ENCODE measurements at regions not wholly inside any gene's neighbourhood (a gene's known extent, or its start where the extent isn't known, plus 50 kb on each side); places are given as distances from the start of the nearest gene placed in this dataset.
"Not testable (repeated sequence)": the region's sequence is repeated elsewhere in the genome, so short reads cannot be mapped to it uniquely, and the experiment has no call there.

GRCh38 chr13:65154661-65155447 lies 2075.3 kb downstream of the PCDH9 start:
- no peak for DNase-seq (ENCODE audit: low spot score)

- DNase-seq (ENCODE audit: low spot score) = no peak
Observed at GRCh38 chr13:65149687-65150086, 2080.4 kb downstream of the PCDH9 start.

GRCh38 chr13:65143920-65144319 lies 2086.2 kb downstream of the PCDH9 start:
- DNase-seq (ENCODE audit: low spot score) = no peak

GRCh38 chr13:65133094-65133493 lies 2097.0 kb downstream of the PCDH9 start:
- no peak for DNase-seq (ENCODE audit: low spot score)

- no peak for DNase-seq (ENCODE audit: low spot score)
Observed at GRCh38 chr13:65125236-65125635, 2104.9 kb downstream of the PCDH9 start.

- DNase-seq (ENCODE audit: low spot score) = no peak
Observed at GRCh38 chr13:65112531-65112941, 2117.6 kb downstream of the PCDH9 start.

- no peak for DNase-seq (ENCODE audit: low spot score)
Observed at GRCh38 chr13:65112123-65112522, 2118.0 kb downstream of the PCDH9 start.

- DNase-seq (ENCODE audit: low spot score) = no peak
Observed at GRCh38 chr13:65111223-65111622, 2118.9 kb downstream of the PCDH9 start.

GRCh38 chr13:65104436-65104835 lies 2125.7 kb downstream of the PCDH9 start:
- DNase-seq (ENCODE audit: low spot score) = not testable (repeated sequence)

- DNase-seq (ENCODE audit: low spot score) = no peak
Observed at GRCh38 chr13:65103351-65103750, 2126.8 kb downstream of the PCDH9 start.

GRCh38 chr13:65095161-65096082 lies 2134.7 kb downstream of the PCDH9 start:
- DNase-seq (ENCODE audit: low spot score) = no peak

- no peak for DNase-seq (ENCODE audit: low spot score)
Observed at GRCh38 chr13:65093357-65093756, 2136.8 kb downstream of the PCDH9 start.

GRCh38 chr13:65091031-65091430 lies 2139.1 kb downstream of the PCDH9 start:
- DNase-seq (ENCODE audit: low spot score) = no peak

GRCh38 chr13:65090186-65090585 lies 2139.9 kb downstream of the PCDH9 start:
- DNase-seq (ENCODE audit: low spot score) = no peak

GRCh38 chr13:65088906-65089305 lies 2141.2 kb downstream of the PCDH9 start:
- DNase-seq (ENCODE audit: low spot score) = no peak

- DNase-seq (ENCODE audit: low spot score) = no peak
Observed at GRCh38 chr13:65085977-65086376, 2144.2 kb downstream of the PCDH9 start.

GRCh38 chr13:65074248-65074647 lies 2155.9 kb downstream of the PCDH9 start:
- DNase-seq (ENCODE audit: low spot score) = no peak

GRCh38 chr13:65064967-65065366 lies 2165.2 kb downstream of the PCDH9 start:
- DNase-seq (ENCODE audit: low spot score) = no peak

- DNase-seq (ENCODE audit: low spot score) = no peak
Observed at GRCh38 chr13:65063753-65064152, 2166.4 kb downstream of the PCDH9 start.

- no peak for DNase-seq (ENCODE audit: low spot score)
Observed at GRCh38 chr13:65057986-65058385, 2172.2 kb downstream of the PCDH9 start.

- no peak for DNase-seq (ENCODE audit: low spot score)
Observed at GRCh38 chr13:65054277-65054676, 2175.9 kb downstream of the PCDH9 start.

GRCh38 chr13:65036999-65037398 lies 2193.1 kb downstream of the PCDH9 start:
- DNase-seq (ENCODE audit: low spot score) = no peak

- DNase-seq (ENCODE audit: low spot score) = no peak
Observed at GRCh38 chr13:65035302-65035701, 2194.8 kb downstream of the PCDH9 start.
